GM06990 (cell line): ENCODE measurements at regions not wholly inside any gene's neighbourhood (a gene's known extent, or its start where the extent isn't known, plus 50 kb on each side); places are given as distances from the start of the nearest gene placed in this dataset.

Experiments used
- DNase-seq: peaks from one replicate; pipeline ENCODE4 v3.0.0-alpha.2; 2011; ENCODE audit not compliant: insufficient read length; ENCODE audit errors: extremely low read depth
- H3K27me3 ChIP-seq: replicated peaks from 2 replicates; pipeline ENCODE4 v1.6.0; 2011; ENCODE audit warnings: low read length; ENCODE audit not compliant: control insufficient read depth, insufficient read depth
- H3K36me3 ChIP-seq: 2 replicates; pipeline ENCODE4 v1.5.1; 2011; ENCODE audit warnings: low read length; ENCODE audit not compliant: control insufficient read depth, insufficient read depth
- H3K4me3 ChIP-seq: replicated peaks from 2 replicates; pipeline ENCODE4 v1.5.1; 2011; ENCODE audit warnings: low read depth, mild to moderate bottlenecking, control low read depth, low read length
- TF ChIP-seq, protein P1 (sequence below): IDR thresholded peaks from 2 replicates; pipeline ENCODE4 v1.5.1; 2011; ENCODE audit warnings: low read length, control low read depth, mild to moderate bottlenecking, inconsistent platforms; ENCODE audit not compliant: insufficient read depth, poor library complexity, severe bottlenecking

DNA sequence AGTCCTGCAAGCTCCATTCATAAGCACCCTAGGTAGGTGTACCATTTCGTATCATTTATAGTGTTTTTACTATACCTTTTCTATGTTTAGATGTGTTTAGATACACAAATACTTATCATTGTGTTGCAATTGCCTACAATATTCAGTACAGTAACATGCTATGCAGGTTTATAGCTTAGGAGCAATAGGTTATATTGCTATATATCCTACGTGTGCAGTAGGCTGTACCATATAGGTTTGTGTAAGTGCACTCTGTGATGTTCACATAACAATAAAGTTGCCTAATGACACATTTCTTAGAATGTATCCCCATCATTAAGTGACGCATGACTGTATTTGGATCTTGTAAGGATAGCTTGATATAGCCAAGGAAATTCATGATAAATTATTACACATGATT is 88.6 kb upstream of the CDH20 start:
- Histone ChIP-seq H3K27me3 (no peaks in the 10 kb centered on the region), H3K4me3 (no peak overlapping the region), H3K36me3 (no peaks in the 10 kb centered on the region)
- TF ChIP-seq, protein P1, sequence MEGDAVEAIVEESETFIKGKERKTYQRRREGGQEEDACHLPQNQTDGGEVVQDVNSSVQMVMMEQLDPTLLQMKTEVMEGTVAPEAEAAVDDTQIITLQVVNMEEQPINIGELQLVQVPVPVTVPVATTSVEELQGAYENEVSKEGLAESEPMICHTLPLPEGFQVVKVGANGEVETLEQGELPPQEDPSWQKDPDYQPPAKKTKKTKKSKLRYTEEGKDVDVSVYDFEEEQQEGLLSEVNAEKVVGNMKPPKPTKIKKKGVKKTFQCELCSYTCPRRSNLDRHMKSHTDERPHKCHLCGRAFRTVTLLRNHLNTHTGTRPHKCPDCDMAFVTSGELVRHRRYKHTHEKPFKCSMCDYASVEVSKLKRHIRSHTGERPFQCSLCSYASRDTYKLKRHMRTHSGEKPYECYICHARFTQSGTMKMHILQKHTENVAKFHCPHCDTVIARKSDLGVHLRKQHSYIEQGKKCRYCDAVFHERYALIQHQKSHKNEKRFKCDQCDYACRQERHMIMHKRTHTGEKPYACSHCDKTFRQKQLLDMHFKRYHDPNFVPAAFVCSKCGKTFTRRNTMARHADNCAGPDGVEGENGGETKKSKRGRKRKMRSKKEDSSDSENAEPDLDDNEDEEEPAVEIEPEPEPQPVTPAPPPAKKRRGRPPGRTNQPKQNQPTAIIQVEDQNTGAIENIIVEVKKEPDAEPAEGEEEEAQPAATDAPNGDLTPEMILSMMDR: no peak
- DNase-seq: no peak

DNA sequence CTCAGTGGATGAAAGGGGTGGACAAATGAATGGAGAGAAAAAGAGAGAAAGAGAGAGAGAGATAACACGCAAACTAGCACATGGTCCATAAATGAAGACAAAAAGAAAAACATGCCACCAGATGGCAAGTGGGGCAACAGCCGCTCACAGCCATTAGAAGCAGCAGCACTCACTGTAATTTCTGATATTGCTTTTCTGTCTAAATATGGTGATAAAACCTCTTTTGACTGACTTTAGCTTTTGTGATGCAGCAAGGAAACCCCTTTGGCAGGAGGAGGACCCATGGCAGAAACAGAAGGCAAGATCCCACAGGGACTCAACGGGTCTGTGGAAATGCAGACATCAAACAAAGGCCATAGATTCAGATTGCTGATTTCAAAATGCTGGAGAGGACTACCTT is 88.0 kb upstream of the CDH20 start:
- TF ChIP-seq, protein P1: no peak
- Histone ChIP-seq H3K36me3 (no peaks in the 10 kb centered on the region), H3K27me3 (no peaks in the 10 kb centered on the region), H3K4me3 (no peak overlapping the region)
- DNase-seq: no peak

DNA sequence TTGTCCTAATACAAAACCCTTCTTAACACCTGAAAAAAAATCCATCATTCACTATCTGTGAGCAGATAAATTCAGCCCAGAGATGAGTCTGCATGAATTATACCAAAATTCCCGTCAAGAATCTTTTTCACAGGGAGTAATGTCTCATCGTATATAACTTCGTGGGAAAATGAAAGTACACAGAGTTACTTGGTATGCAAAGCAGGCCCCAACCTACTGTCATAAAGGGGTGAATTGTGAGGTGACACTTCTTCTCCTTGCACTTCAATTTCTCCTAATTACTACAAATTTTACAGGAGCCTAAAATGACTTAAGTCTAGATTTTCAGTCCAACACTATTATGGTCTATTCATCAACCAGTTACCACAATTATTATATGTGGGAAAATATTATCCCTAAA is 84.6 kb upstream of the CDH20 start:
- DNase-seq: no peak
- H3K4me3 ChIP-seq: no peak overlapping the region
- no peaks in the 10 kb centered on the region for H3K36me3 ChIP-seq
- no peaks in the 10 kb centered on the region for H3K27me3 ChIP-seq
- TF ChIP-seq, protein P1: no peak

DNA sequence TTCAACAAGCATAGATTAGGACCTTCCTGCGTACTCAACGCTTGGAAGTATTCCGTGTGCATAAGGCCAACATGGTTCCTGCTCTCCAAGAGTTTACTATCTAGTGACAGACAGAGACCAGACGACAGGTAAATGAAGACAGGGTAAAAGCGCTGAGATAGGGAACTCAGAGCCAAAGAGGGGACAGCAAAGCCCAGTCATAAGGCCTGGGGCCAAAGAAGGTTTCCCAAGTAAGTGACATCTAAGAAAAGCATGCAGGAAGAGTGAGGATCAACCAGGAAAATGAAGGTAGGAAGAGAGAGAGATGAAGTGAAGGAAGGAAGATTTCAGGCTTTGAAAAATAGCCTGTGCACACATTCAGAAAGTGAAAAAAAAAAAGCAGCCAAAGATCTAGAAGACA is 76.9 kb upstream of the CDH20 start:
- Histone ChIP-seq H3K4me3 (no peak overlapping the region), H3K27me3 (no peaks in the 10 kb centered on the region), H3K36me3 (no peaks in the 10 kb centered on the region)
- DNase-seq: no peak
- TF ChIP-seq, protein P1: no peak

DNA sequence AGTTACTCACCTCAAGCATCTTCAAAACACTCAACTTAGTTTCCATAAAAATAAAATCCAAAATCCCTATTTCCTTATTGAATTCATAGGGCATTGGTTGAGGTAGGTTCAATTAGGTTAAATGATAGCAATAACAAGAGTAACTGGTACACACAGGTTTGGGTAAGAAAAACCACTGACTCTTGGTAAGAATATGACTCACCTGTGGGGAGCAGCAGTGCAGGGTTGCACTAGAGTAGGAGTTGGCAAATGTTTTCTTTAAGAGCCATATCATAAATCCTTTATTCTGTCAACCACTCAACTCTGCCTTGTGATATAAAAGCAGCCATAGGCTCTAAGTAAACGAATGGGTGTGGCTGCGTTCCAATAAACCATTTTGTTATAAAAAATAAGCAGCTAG is 71.4 kb upstream of the CDH20 start:
- no peaks in the 10 kb centered on the region for H3K27me3 ChIP-seq
- DNase-seq: no peak
- TF ChIP-seq, protein P1: no peak
- H3K36me3 ChIP-seq: no peaks in the 10 kb centered on the region
- H3K4me3 ChIP-seq: no peak overlapping the region

DNA sequence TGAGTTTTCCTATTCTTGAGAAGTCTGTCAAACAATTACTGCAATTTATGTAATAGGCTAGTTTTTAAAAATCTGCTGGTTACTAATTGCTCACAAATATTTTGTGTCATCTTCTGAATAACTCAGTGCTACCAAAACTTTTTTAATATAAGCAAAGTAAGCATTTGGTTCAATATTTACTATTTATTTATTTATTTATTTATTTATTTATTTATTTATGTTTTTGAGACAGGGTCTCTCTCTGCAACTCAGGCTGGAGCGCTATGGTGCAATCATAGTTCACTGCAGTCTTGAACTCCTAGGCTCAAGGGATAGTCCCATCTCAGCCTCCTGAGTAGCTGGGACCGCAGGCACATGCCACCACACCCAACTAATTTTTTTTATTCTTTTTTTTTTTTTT is 60.4 kb upstream of the CDH20 start:
- DNase-seq: no peak
- no peaks in the 10 kb centered on the region for H3K36me3 ChIP-seq
- H3K4me3 ChIP-seq: no peak overlapping the region
- H3K27me3 ChIP-seq: no peaks in the 10 kb centered on the region
- TF ChIP-seq, protein P1: no peak
